Thyroid gland (tissue), 4 donors: ENCODE measurements at regions not wholly inside any gene's neighbourhood (a gene's known extent, or its start where the extent isn't known, plus 50 kb on each side); places are given as distances from the start of the nearest gene placed in this dataset.
"Not testable (repeated sequence)": the region's sequence is repeated elsewhere in the genome, so short reads cannot be mapped to it uniquely, and the experiment has no call there.

Source experiments
- DNase-seq, 2 donors: peaks; one replicate each; pipeline ENCODE4 v3.0.0-alpha.2; 2019
- H3K27ac ChIP-seq, 3 donors: fragments of 200-600 bp; sonication (generic); 1 replicate in 2 of 3; 2 replicates in 1 of 3; pipeline ENCODE4 v1.5.1; 2016 to 2019; ENCODE audit warnings: mild to moderate bottlenecking in 1 of 3, moderate library complexity in 1 of 3
- H3K27me3 ChIP-seq: fragments of 200-600 bp; sonication (generic); one replicate; pipeline ENCODE4 v1.5.1; 2019
- H3K36me3 ChIP-seq, 2 donors: fragments of 200-600 bp; sonication (generic); one replicate each; pipeline ENCODE4 v1.5.1; 2016 to 2019
- H3K4me1 ChIP-seq, 2 donors: fragments of 200-600 bp; sonication (generic); one replicate each; pipeline ENCODE4 v1.5.1; 2017 to 2019
- H3K4me3 ChIP-seq, 3 donors: fragments of 200-600 bp; sonication (generic); replicated peaks in 1 of 3; 1 replicate in 2 of 3; 2 replicates in 1 of 3; pipeline ENCODE4 v1.5.1; 2016; ENCODE audit warnings: mild to moderate bottlenecking in 1 of 3
- H3K9me3 ChIP-seq: fragments of 200-600 bp; sonication (generic); one replicate; pipeline ENCODE4 v1.5.1; 2017
- POLR2A ChIP-seq, 2 donors: fragments of 450-650 bp; IDR thresholded peaks; one replicate each; pipeline ENCODE4 v1.6.1; 2017; ENCODE audit warnings: antibody characterized with exemption in 2 of 2, mild to moderate bottlenecking in 2 of 2, moderate library complexity in 1 of 2
- WGBS, 2 donors: methylation state at CpG; one replicate each; pipeline ENCODE4 v1.1.5; 2017; 5-methylcytosine and 5-hydroxymethylcytosine counted together
- intact Hi-C: fragments of 100-400 bp; cut with DNase I; formaldehyde crosslinking; loops from one replicate; pipeline ENCODE4 v1.15.1; 2023
- TF ChIP-seq, protein P1 (sequence below), 6 experiments: fragments of 200-600 bp in 3 of 6; fragments of 450-650 bp in 3 of 6; sonication (generic) in 3 of 6; IDR thresholded peaks; one replicate each; pipeline ENCODE4 v1.5.1; 2016 to 2019; ENCODE audit warnings: antibody characterized with exemption in 6 of 6, mild to moderate bottlenecking in 2 of 6, inconsistent platforms in 1 of 6, moderate library complexity in 1 of 6

- no peak overlapping the region for H3K4me3 ChIP-seq
- no peaks in the 10 kb centered on the region for H3K27me3 ChIP-seq
- no peaks in the 10 kb centered on the region for H3K36me3 ChIP-seq
- WGBS, 2 donors = 73 to 86% methylated on average over 1 of the region's 1 CpG
- DNase-seq = no peak
- intact Hi-C loops = no loop called here
- no peak overlapping the region for H3K27ac ChIP-seq
- no peaks in the 10 kb centered on the region for H3K4me1 ChIP-seq
- H3K9me3 ChIP-seq = no peaks in the 10 kb centered on the region
- TF ChIP-seq POLR2A (IDR thresholded peaks at IDR 0.05) = no peak
- TF ChIP-seq, protein P1, sequence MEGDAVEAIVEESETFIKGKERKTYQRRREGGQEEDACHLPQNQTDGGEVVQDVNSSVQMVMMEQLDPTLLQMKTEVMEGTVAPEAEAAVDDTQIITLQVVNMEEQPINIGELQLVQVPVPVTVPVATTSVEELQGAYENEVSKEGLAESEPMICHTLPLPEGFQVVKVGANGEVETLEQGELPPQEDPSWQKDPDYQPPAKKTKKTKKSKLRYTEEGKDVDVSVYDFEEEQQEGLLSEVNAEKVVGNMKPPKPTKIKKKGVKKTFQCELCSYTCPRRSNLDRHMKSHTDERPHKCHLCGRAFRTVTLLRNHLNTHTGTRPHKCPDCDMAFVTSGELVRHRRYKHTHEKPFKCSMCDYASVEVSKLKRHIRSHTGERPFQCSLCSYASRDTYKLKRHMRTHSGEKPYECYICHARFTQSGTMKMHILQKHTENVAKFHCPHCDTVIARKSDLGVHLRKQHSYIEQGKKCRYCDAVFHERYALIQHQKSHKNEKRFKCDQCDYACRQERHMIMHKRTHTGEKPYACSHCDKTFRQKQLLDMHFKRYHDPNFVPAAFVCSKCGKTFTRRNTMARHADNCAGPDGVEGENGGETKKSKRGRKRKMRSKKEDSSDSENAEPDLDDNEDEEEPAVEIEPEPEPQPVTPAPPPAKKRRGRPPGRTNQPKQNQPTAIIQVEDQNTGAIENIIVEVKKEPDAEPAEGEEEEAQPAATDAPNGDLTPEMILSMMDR (IDR thresholded peaks at IDR 0.05) = no peak
These were observed 270.0 kb downstream of the AGTPBP1 start for GRCh38 chr9:85471791-85472190.

- Histone ChIP-seq H3K36me3 (no peaks in the 10 kb centered on the region), H3K4me3 (no peak overlapping the region), H3K9me3 (no peaks in the 10 kb centered on the region), H3K27me3 (no peaks in the 10 kb centered on the region), H3K4me1 (no peaks in the 10 kb centered on the region), H3K27ac (no peak overlapping the region)
- intact Hi-C loops = no loop called here
- DNase-seq = no peak
- 90 to 94% methylated on average over 10 of the region's 10 CpGs for WGBS, 2 donors
- TF ChIP-seq, protein P1 (IDR thresholded peaks at IDR 0.05) = no peak
- no peak for TF ChIP-seq POLR2A (IDR thresholded peaks at IDR 0.05)
These were observed 272.7 kb downstream of the AGTPBP1 start for GRCh38 chr9:85469041-85469440.

DNA sequence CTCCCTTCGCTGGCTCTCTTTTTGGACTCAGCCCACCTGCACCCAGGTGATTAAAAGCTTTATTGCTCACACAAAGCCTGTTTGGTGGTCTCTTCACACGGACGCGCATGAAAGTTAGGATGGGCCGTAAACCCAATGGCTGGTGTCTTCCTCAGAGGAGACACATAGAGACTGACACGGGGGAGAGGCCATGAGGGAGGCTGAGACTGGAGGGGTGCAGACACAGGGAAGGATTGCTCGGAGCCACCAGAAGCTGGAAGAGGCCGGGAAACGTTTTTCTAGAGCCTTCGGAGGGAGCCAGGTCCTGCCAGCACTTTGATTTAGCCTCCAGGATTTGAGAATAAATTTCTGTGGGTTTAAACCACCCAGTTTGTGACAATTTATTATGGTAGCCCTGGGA is 274.9 kb downstream of the AGTPBP1 start:
- Histone ChIP-seq H3K27me3 (no peaks in the 10 kb centered on the region), H3K36me3 (no peaks in the 10 kb centered on the region), H3K4me3 (no peak overlapping the region), H3K9me3 (no peaks in the 10 kb centered on the region), H3K27ac (no peak overlapping the region), H3K4me1 (no peaks in the 10 kb centered on the region)
- no peak for TF ChIP-seq POLR2A (IDR thresholded peaks at IDR 0.05)
- DNase-seq = no peak
- WGBS, 2 donors = 83 to 85% methylated on average over 10 of the region's 10 CpGs
- intact Hi-C loops = no loop called here

DNA sequence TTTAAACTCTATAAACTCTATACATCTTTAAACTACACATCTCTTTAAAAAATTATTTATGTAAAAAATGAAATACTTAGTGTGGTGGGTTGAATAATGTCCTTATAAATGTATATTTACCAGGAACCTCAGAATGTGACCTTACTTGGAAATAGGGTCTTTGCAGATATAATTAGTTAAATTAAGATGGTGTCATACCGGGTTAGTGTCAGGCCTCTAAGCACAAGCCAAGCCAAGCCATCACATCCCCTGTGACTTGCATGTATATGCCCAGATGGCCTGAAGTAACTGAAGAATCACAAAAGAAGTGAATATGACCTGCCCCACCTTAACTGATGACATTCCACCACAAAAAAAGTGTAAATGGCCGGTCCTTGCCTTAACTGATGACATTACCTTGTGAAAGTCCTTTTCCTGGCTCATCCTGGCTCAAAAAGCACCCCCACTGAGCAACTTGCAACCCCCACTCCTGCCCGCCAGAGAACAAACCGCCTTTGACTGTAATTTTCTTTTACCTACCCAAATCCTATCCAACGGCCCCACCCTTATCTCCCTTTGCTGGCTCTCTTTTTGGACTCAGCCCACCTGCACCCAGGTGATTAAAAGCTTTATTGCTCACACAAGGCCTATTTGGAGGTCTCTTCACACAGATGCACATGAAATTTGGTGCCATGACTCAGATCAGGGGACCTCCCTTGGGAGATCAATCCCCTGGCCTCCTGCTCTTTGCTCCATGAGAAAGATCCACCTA is 283.5 kb downstream of the AGTPBP1 start:
- H3K27ac ChIP-seq, H3K36me3 ChIP-seq, H3K9me3 ChIP-seq, DNase-seq, intact Hi-C loops, H3K4me3 ChIP-seq, H3K27me3 ChIP-seq, H3K4me1 ChIP-seq: not testable (repeated sequence)
- WGBS, 2 donors = 93 to 95% methylated on average over 5 of the region's 5 CpGs

GRCh38 chr9:85453850-85454249 is 287.9 kb downstream of the AGTPBP1 start:
- Histone ChIP-seq H3K36me3 (no peaks in the 10 kb centered on the region), H3K27me3 (no peaks in the 10 kb centered on the region), H3K4me3 (no peak overlapping the region), H3K27ac (no peak overlapping the region), H3K9me3 (no peaks in the 10 kb centered on the region), H3K4me1 (no peaks in the 10 kb centered on the region)
- no peak for DNase-seq
- 71 to 73% methylated on average over 5 of the region's 5 CpGs for WGBS, 2 donors
- no peak for TF ChIP-seq POLR2A (IDR thresholded peaks at IDR 0.05)
- TF ChIP-seq, protein P1 (IDR thresholded peaks at IDR 0.05) = no peak
- intact Hi-C loops = no loop called here

- DNase-seq = no peak
- H3K9me3 ChIP-seq = no peaks in the 10 kb centered on the region
- 0 to 52% methylated on average over 1 of the region's 1 CpG for WGBS, 2 donors
- TF ChIP-seq POLR2A (IDR thresholded peaks at IDR 0.05) = no peak
- TF ChIP-seq, protein P1 (IDR thresholded peaks at IDR 0.05) = no peak
- no peaks in the 10 kb centered on the region for H3K4me1 ChIP-seq
- intact Hi-C loops = no loop called here
- H3K36me3 ChIP-seq = no peaks in the 10 kb centered on the region
- H3K4me3 ChIP-seq = no peak overlapping the region
- H3K27me3 ChIP-seq = no peaks in the 10 kb centered on the region
- H3K27ac ChIP-seq = no peak overlapping the region
These were observed 288.9 kb downstream of the AGTPBP1 start for GRCh38 chr9:85452841-85453240.
